Stimulated activated CD4-positive, alpha-beta T cell treated with anti-CD3 and anti-CD28 coated beads, Interleukin-2, amount 100 ng/mL, for 24 hours (primary cell): ENCODE measurements at regions not wholly inside any gene's neighbourhood (a gene's known extent, or its start where the extent isn't known, plus 50 kb on each side); places are given as distances from the start of the nearest gene placed in this dataset.
"Not testable (repeated sequence)": the region's sequence is repeated elsewhere in the genome, so short reads cannot be mapped to it uniquely, and the experiment has no call there.

ENCODE experiments used
- DNase-seq, 2 donors: peaks; one replicate each; pipeline ENCODE4 v3.0.0-alpha.2; 2020

DNA sequence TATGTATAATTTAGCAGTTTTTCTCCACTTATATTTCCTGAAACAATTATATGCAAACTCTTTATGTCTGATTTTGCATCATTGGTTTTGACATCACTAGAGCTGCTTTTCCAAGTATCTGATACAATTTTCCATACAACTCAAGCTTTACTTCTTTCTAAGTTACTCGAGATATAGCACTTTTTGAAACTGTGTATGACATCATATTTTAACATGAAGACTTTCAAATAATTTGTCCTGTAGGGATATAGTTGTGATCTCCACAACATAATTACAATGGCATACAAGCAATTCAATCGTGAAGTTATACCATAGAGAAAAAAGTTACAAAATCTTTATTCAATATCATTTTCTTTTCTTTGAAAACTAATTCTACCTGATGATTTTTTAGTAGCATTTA, 173.0 kb downstream of the LEPR start:
- no peak for DNase-seq

DNA sequence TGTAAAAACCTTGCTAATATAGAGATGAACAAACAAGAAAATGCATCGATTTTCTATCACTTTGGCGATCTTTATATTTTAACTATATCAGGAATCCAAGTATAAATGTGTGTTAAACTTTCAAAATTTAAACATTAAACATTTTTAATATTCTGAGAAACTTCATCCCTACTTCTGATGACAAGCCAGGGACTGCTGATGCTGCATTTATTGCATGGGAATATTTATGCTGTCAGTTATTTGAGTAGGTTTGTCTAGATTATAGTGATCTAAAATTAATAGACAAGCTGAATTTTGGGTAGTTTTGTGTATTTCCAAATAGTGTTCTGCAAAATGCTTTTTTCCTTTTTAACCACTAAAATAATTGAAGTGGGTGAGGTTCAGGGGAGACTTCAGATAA, 175.3 kb downstream of the LEPR start:
- DNase-seq, result no peak

DNA sequence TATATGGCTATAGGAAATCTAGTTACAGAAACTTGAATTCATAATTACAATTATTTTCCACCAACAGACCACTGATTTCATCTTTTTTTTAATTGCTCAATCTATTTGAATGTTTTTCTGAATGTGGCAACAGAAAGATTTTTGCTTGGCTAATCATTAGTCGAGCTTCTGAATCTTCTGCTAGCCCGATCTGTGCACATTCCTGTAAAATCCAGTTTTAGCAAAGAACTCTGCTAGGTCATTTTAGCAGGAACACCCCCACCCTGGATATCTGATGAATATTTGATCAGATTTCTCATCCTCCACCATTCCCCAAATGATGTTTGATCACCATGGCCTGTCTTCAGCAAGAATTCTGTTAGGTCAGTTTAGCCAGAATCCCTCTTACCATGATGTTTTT, 176.3 kb downstream of the LEPR start:
- no peak for DNase-seq

DNA sequence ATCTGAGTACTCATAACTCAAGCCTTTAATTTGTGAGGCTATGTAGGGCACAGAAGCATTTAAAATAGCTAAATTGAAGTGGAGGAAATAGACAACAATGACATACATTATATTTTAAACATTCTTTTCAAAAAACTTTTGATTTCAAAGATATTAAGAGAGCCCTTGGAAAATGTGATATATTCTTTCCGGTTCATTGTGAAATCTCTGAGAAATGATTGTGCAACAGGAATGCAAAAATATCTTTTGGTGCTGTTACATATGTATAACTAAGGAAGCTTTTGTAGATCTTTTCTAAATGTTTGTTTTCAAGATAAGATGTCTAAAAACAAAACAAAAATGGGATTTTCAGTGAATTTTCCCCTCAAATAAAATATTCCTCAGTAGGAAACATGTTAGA, 185.2 kb downstream of the LEPR start:
- DNase-seq, result no peak

DNA sequence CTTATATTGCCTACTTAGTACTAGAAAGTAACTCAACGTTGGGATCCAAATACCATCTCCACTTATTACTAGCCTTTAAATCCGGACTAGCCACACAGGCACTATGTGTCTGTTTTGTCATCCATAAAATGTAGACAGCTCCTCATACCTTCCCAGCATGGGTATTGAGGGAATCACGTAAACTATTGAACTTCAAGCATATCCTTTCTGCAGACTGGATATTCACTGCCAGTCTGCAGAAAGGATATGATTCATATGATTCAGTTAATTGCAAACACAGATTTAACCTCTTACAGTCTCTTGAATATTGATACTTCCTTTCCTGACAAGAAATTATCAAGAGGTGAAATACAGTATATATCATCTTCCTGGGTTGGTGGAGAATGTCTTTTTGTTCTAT, 186.0 kb downstream of the LEPR start:
- DNase-seq, result no peak

DNA sequence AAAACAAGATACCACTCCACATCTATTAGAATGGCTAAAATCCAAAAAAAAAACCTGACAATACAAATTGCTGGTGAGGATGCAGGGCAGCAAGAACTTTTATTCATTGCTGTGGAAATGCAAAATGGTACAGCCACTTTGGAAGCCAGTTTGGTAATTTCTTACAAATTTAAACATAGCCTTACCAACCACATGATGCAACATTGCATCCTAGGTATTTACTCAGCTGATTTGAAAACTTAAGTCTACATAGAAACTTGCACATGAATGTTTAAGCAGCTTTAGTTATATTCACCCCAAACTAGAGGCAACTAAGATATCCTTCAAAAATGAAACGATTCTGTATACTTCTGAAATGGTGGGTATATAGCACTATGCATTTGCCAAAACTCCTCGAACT, 178.8 kb upstream of the PDE4B start:
- DNase-seq, result no peak

DNA sequence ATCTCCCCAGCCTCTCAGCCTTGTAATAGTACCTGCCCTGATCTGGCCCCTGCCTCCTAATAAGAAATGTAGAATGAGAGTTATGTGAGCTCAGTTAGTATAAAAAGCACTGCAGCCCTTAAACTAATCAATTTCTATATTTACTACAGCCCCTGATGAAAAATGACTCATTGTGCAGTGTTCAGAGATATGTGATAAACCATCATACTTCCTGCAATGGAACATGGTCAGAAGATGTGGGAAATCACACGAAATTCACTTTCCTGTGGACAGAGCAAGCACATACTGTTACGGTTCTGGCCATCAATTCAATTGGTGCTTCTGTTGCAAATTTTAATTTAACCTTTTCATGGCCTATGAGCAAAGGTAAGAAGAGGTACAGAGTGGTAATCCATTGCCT, 176.8 kb upstream of the PDE4B start:
- DNase-seq, result no peak

DNA sequence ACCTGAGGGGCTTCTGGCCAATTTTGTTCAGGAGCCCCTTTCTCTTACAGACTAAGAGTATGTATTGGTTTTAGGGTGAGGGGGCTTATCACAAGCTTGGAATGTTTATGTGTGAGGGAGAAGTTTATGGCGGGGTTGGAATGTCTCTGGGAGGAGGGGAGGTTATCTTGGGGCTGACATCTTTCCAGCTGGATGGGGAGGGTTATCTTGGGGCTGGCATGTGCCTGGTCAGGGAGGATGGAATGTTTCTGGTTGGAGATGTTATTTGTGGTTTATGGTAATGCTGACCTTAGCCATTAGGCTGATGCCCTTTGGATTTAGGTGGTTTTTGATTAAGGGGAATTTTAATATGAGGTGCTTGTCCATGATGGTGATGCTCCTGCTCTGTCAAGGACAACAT, 171.0 kb upstream of the PDE4B start:
- DNase-seq, result not testable (repeated sequence)

DNA sequence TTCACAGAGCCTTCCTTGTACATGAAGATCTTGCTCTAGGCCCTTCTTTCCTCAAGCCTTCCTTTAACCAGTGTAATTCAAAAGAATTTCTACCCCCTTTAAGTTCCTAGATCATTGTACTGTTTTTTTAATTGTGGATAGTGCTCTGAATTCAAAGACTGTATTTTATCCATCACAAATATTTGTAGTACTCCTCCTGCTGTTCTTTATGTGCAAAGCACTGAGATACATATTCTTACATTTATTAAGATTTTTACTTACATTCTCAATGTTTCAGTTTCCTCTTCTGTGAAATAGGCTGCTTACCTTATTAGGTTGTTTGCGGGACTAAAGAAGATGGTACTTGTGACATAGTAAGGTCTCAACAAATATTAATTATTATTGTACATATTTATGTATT, 168.8 kb upstream of the PDE4B start:
- no peak for DNase-seq

DNA sequence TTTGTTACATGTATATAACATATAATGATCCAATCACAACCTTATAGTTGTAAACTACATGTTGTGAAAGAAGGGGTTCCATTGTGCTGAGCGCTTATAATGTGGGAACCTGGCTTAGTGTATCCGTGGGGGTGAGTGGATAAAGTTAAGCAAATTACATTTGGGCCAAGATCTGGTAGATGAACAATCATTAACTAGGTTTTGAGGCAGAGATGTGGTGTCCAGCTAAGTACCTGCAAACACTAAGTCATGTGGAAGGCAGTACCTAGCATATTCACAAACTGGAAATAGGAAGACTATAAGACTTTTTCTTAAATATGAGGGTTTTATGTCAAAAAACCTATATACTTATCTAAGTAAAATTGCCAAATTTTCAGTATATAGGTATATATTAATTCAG, 167.2 kb upstream of the PDE4B start:
- DNase-seq, result no peak

DNA sequence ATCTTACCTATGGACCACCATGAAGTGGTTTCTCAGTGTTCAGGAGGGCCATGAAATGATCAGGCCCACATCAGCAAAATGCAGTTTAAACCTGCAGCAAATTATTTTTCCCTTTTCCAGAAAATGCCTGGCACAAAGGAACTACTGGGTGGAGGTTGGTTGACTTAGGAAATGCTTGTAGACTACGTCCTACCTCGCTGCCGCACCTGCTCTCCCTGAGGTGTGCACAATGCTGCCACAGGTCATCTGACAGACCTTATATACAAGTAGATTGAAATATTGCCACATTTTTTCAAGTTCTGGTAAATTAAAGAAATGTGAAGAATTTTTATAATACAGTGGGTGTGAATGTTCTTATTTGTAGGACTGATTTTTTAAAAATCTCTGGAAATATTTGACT, 166.7 kb upstream of the PDE4B start:
- no peak for DNase-seq

DNA sequence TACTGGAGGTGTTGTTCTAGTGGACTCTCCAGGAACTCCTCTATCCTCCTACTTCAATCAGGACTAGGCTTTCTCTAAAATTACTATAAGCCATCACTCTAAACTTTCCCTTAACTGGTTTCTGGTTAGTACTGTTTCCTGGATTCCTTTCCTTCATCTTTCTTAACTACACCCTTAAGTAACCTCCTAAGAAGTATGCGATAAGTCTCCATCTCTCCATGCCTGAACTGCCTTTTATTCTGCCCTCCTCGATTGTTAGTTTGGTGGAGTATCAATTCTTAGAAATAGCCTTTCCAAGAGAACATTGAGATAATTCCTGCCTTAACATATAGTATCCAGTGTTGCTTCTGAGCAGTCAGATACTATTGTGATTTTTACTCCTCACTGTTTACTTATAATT, 162.9 kb upstream of the PDE4B start:
- DNase-seq, result no peak

DNA sequence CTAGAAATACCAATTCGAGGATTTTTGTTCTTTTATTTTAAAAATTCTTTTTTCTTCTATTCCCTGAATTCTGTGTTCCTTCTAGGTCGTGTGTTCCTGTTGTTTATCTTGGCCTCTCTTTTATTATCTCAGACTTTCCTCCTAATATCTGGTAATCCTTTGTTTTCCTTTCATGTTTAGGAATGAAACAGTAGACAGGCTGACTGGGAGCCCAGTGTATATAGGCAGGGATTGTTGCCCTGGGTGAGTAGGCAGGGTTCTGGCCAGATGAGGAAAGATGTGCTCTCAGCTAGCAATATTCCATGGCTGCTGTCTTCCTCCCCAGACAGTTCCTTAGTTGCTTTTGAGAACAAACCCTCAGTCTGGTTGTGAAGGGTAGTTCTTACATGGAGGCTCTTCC, 161.8 kb upstream of the PDE4B start:
- DNase-seq, result no peak

DNA sequence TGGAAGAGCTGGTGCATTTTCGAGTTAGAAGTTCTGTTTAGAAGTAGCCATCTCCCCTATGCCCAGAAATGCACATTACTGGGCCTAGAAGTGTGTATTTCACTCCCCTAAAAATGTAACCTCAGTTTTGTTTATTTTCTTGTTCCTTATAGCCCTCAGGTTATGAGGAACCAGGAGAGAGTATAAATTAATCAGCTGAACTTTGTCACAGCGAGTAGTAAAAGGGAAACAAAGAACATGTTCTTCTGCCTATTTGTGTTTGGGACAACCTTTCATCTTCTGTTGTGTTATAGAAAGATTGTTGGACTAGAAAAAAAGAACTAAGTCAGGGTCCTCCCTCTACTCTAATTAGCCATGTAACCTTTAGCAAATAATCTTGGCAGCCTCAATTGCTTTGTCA, 160.5 kb upstream of the PDE4B start:
- no peak for DNase-seq

DNA sequence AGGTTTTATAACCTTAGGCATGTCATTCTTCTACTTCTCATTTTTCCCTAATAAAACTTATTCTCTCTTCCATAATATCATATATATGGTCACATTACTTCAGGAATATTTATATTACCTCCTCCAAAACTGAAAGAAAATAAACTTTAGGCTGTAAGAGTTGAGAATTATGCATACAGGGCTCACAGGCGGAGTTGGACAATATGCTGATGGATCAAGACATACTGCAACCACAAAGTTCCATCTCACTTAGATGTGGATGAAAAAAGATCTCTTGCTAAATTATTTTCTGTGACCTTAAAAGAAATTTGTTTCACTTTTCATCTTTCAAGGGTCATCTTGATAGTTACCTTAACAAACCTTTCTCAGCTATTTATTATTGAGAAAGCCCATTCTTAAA, 152.6 kb upstream of the PDE4B start:
- DNase-seq, result no peak

DNA sequence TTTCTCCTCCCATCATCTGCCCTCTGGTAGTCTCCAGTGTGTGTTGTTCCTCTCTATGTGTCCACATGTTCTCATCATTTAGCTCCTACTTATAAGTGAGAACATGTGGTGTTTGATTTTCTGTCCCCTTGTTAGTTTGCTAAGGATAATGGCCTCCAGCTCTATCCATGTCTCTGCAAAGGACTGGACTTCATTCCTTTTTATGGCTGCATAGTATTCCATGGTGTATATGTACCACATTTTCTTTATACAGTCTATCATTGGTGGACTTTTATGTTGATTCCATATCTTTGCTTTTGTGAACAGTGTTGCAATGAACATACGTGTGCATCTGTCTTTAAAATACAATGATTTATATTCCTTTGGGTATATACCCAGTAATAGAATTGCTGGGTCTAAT, 143.5 kb upstream of the PDE4B start:
- not testable (repeated sequence) for DNase-seq

DNA sequence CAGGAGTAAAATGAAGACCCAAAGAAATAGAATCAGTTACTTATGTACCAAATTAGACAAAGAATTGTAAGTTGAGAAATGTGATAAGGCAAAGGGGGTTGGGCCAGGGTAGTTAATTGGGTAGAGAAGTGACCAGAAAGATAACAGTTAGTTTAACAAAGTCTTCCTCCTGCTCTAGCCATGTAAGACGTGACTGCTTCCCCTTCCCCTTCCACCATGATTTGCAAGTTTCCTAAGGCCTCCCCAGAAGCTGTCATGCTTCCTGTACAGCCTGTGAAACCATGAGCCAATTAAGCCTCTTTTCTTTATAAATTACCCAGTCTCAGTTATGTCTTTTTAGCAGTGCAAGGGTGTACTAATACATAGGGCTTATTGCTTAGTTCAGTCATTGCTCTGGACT, 142.0 kb upstream of the PDE4B start:
- DNase-seq, result no peak

DNA sequence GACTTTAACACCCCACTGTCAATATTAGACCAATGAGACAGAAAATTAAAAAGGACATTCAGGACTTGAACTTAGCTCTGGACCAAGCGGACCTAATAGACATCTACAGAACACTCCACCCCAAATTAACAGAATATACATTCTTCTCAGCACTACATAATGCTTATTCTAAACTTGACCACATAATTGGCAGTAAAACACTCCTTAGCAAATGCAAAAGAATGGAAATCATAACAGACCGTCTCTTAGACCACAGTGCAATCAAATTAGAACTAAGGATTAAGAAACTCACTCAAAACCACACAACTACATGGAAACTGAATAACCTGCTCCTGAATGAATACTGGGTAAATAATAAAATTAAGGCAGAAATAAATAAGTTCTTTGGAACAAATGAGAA, 138.2 kb upstream of the PDE4B start:
- DNase-seq, result not testable (repeated sequence)

DNA sequence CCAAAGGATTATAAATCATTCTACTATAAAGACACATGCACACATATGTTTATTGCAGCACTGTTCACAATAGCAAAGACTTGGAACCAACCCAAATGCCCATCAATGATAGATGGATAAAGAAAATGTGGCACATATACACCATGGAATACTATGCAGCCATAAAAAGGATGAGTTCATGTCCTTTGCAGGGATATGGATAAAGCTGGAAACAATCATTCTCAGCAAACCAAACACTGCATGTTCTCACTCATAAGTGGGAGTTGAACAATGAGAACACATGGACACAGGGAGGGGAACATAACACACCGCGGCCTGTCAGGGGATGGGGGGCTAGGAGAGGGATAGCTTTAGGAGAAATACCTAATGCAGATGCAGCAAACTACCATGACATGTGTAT, 135.1 kb upstream of the PDE4B start:
- not testable (repeated sequence) for DNase-seq

DNA sequence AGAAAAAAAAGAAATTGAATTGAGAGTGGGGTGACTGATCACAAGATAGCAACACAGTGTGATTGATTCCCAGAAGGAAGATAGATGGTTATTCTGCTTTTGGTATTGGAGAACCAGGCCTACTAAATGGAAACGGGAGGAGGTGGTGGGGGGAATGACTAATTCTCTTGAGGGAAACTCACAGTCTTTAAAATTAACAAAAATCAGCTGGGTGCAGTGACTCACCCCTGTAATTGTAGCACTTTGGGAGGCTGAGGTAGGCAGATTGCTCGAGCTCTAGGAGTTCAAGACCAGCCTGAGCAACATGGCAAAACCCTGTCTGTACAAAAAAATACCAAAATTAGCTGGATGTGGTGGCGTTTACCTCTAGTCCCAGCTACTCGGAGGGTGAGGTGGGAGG, 134.6 kb upstream of the PDE4B start:
- DNase-seq, result no peak

DNA sequence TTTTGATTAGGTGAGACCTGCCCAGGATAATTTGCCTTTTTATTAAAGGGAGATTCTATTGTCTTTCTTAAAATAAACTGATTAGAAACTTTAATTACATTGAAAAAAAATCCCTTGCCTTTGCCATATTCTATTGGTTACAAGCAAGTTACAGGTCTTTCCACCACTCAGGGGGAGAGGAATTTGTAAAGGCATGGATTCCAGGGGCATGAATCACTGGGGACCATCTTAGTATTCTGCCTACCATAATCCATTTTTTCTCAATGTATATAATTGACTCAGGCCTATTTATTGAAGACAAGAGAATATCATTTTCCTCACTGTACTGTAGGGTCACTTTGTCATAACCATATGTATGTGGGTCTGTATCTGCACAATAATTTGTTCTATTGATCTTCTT, 124.3 kb upstream of the PDE4B start:
- DNase-seq, result no peak

DNA sequence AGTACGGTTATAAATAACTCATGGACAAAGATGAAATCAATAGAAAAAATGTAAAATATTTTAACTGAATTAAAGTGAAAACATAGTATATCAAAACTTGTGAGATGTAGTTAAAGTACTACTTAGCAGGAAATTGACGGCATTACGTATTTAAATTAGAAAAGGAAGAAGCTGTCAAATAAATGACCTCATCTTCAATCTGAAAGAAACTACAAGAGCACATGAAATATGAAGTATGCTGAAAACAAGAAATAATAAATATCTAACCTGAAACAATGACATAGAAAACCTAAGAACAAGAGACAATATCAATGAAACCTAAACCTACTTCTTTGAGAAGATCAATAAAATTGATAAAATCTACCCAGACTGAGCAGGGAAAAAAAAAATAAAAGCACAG, 122.2 kb upstream of the PDE4B start:
- no peak for DNase-seq

DNA sequence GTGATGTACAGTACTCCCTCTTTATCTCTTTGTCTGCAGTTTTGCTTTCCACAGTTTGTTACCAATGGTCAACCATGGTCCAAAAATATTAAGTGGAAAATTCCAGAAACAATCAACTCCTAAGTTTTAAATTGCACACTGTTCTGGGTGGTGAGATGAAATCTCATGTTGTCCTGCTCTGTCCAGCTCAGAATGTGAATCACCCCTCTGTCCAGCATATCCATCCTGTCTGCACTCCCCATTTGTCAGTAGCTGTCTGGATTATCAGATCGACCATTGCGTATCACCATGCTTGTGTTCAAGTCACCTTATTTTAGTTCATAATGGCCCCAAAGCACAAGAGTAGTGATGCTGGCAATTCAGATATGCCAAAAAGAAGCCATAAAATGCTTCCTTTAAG, 118.2 kb upstream of the PDE4B start:
- no peak for DNase-seq

DNA sequence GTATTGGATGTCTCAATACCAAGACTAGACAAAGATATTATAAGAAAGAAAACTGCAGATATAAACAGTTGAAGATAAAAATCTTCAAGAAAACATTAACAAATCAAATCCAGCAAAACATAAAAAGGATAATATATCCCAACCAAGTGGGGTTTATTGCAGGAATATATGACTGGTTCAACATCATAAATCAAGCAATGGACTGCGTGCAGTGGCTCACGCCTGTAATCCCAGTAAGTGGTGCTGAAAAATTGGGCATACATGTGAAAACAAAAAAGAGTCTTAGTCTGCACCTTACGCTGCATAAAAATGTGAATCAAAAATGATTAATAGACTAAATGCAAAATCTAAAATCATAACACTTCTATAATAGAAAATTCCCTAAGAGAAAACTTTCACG, 112.9 kb upstream of the PDE4B start:
- no peak for DNase-seq

DNA sequence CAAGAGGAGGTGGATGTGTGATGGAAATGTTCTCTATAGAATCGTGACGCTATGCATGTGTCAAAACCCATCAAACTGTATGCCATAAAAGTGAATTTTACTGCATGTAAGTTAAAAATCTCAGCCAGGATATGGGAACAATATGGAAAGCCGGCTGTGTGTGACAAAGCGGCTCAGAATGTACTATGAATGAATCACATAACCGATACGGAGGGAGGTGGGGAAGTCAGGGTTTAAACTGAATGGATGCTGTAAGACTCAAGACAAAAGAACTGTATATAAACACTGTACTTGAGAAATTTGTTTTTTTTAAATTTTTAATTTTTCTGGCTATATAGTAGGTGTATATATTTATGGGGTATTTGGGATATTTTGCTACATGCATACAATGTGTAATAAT, 111.6 kb upstream of the PDE4B start:
- DNase-seq, result no peak

DNA sequence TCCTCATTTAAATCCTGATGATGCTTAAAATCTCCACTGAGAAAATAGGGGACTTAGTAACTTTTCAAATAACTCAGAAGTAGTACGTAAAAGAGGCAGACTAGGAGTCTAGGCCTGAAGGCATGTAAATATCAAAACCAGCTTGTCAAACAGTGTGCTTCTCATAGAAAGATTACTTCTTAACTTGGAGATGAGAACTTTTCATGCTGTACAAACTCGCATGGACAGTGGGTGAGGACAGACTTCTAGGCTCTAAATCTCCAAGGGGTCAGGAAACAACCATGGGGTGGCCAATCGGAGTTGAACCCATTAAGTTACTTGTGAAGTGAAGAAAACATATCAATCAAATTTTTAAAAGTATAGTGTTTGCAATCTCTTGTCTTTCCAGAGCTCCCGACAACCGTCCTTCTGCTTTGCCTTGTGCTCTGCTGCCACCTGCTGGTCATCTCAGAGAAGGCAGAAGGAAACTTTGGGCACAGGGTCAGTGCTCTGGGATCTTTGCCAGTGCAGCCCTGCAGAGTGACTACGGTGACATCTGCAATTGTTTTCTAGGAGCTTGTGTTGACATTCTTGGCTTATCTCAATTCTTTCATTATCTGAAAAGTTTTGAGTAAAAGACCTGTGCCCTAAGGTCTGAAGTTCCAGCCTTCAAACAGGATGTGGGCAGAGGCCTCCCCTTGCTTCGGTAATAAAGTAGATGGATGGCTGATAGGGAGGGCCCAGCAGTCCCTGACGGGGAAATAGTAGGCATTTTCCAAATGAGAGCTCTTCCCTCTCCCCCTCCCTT, 105.1 kb upstream of the PDE4B start:
- peak; percentile 84 for DNase-seq
